ENCODE measurements at regions not wholly inside any gene's neighbourhood (a gene's known extent, or its start where the extent isn't known, plus 50 kb on each side); places are given as distances from the start of the nearest gene placed in this dataset.

GRCh38 chrX:117752745-117753144 lies 363.9 kb downstream of the KLHL13 start:
- H3K36me3 Mint-ChIP-seq (ENCODE audit: insufficient read depth, unreplicated experiment), result no peaks in the 10 kb centered on the region
- Histone ChIP-seq H3K27me3 (replicated peaks; ENCODE audit: control insufficient read depth, insufficient read depth, low read length) (no peaks in the 10 kb centered on the region), H3K36me3 (ENCODE audit: control insufficient read depth, insufficient read depth, low read length) (no peaks in the 10 kb centered on the region), H3K4me3 (ENCODE audit: low read depth, low read length) (no peak overlapping the region), H3K9me3 (no peaks in the 10 kb centered on the region), H3K4me1 (no peaks in the 10 kb centered on the region)
- no peak for TF ChIP-seq CTCF (IDR thresholded peaks at IDR 0.05; ENCODE audit: insufficient read depth in 1 of 2, low read depth in 1 of 2, low read length in 1 of 2, severe bottlenecking in 1 of 2, unreplicated experiment in 1 of 2)
- no peaks in the 10 kb centered on the region for H3K4me1 Mint-ChIP-seq (ENCODE audit: low read depth, unreplicated experiment)
- no peak for DNase-seq
- H3K4me3 Mint-ChIP-seq (ENCODE audit: unreplicated experiment), result no peak overlapping the region
- H3K9me3 Mint-ChIP-seq (ENCODE audit: unreplicated experiment), result no peaks in the 10 kb centered on the region
- H3K27ac Mint-ChIP-seq (ENCODE audit: unreplicated experiment), result no peak overlapping the region
- POLR2A ChIA-PET, result no interaction called here
- CTCF ChIA-PET, result no interaction called here
- intact Hi-C loops (cut with micrococcal nuclease; ENCODE audit: unreplicated experiment), result no loop called here
- BruUV-seq (replicated peaks), result no TSS peak
- no peaks in the 10 kb centered on the region for H3K27me3 Mint-ChIP-seq (ENCODE audit: insufficient read depth, unreplicated experiment)

GRCh38 chrX:117751155-117751554 lies 365.5 kb downstream of the KLHL13 start:
- TF ChIP-seq CTCF (IDR thresholded peaks at IDR 0.05; ENCODE audit: insufficient read depth in 1 of 2, low read depth in 1 of 2, low read length in 1 of 2, severe bottlenecking in 1 of 2, unreplicated experiment in 1 of 2), result no peak
- H3K27me3 Mint-ChIP-seq (ENCODE audit: insufficient read depth, unreplicated experiment), result no peaks in the 10 kb centered on the region
- no peak overlapping the region for H3K4me3 Mint-ChIP-seq (ENCODE audit: unreplicated experiment)
- H3K36me3 ChIP-seq (ENCODE audit: control insufficient read depth, insufficient read depth, low read length), result no peaks in the 10 kb centered on the region
- no peaks in the 10 kb centered on the region for H3K9me3 Mint-ChIP-seq (ENCODE audit: unreplicated experiment)
- no peaks in the 10 kb centered on the region for H3K27me3 ChIP-seq (replicated peaks; ENCODE audit: control insufficient read depth, insufficient read depth, low read length)
- no peak overlapping the region for H3K4me3 ChIP-seq (ENCODE audit: low read depth, low read length)
- H3K9me3 ChIP-seq, result no peaks in the 10 kb centered on the region
- ChIA-PET CTCF (no interaction called here), POLR2A (no interaction called here)
- H3K4me1 Mint-ChIP-seq (ENCODE audit: low read depth, unreplicated experiment), result no peaks in the 10 kb centered on the region
- H3K4me1 ChIP-seq, result no peaks in the 10 kb centered on the region
- H3K27ac Mint-ChIP-seq (ENCODE audit: unreplicated experiment), result no peak overlapping the region
- intact Hi-C loops (cut with micrococcal nuclease; ENCODE audit: unreplicated experiment), result no loop called here
- no peak for DNase-seq
- BruUV-seq (replicated peaks), result no TSS peak
- H3K36me3 Mint-ChIP-seq (ENCODE audit: insufficient read depth, unreplicated experiment), result no peaks in the 10 kb centered on the region

- no peaks in the 10 kb centered on the region for H3K36me3 ChIP-seq (ENCODE audit: control insufficient read depth, insufficient read depth, low read length)
- Mint-ChIP-seq H3K9me3 (ENCODE audit: unreplicated experiment) (no peaks in the 10 kb centered on the region), H3K4me1 (ENCODE audit: low read depth, unreplicated experiment) (no peaks in the 10 kb centered on the region), H3K36me3 (ENCODE audit: insufficient read depth, unreplicated experiment) (no peaks in the 10 kb centered on the region), H3K4me3 (ENCODE audit: unreplicated experiment) (no peak overlapping the region), H3K27ac (ENCODE audit: unreplicated experiment) (no peak overlapping the region), H3K27me3 (ENCODE audit: insufficient read depth, unreplicated experiment) (no peaks in the 10 kb centered on the region)
- H3K27me3 ChIP-seq (replicated peaks; ENCODE audit: control insufficient read depth, insufficient read depth, low read length), result no peaks in the 10 kb centered on the region
- intact Hi-C loops (cut with micrococcal nuclease; ENCODE audit: unreplicated experiment), result no loop called here
- no TSS peak for BruUV-seq (replicated peaks)
- CTCF ChIA-PET, result no interaction called here
- no peak overlapping the region for H3K4me3 ChIP-seq (ENCODE audit: low read depth, low read length)
- no peaks in the 10 kb centered on the region for H3K9me3 ChIP-seq
- no peaks in the 10 kb centered on the region for H3K4me1 ChIP-seq
- POLR2A ChIA-PET, result no interaction called here
- TF ChIP-seq CTCF (IDR thresholded peaks at IDR 0.05; ENCODE audit: insufficient read depth in 1 of 2, low read depth in 1 of 2, low read length in 1 of 2, severe bottlenecking in 1 of 2, unreplicated experiment in 1 of 2), result no peak
- no peak for DNase-seq
Observed at GRCh38 chrX:117744958-117745357, 371.7 kb downstream of the KLHL13 start.

Data from Caco-2 (cell line).